NCI-H2081 treated with DMSO at 0.1 percent for 48 hours (cell line): ENCODE measurements at regions not wholly inside any gene's neighbourhood (a gene's known extent, or its start where the extent isn't known, plus 50 kb on each side); places are given as distances from the start of the nearest gene placed in this dataset.

Source experiments
- DNase-seq: peaks from one replicate; lab custom pipeline; 2025; lab: John Stamatoyannopoulos, UW

DNA sequence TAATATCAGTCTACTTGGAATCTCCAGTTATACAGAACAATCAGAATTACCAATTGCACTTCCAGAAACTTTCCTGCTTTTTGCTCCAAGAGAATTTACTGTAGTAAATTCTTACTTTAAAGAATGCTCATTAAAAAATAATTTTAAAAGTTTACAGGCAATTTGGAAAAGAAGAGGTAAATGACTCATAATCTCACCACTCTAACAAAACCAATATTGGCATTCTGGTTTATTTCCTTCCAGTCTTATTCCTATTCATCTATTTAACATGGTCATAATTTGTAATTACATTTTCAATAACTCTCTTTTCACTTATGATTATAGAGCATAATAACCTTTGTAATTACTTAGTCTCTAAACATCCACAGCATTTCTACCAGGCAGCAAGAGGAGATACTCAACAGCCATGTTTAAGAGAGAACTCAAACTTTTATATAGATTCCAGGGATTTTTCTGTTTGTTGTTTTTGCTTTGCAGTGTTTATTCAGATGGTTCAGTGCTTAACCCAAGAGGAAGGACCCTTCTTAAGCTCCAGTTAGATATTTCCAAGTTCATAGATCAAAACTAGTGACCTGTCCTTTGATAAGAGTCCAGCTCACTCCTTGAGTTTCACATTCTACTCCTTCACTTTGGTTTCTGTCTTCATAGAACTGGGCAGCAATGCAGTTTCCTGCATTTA, 464.7 kb downstream of the TXNL1 start:
- DNase-seq: no peak

DNA sequence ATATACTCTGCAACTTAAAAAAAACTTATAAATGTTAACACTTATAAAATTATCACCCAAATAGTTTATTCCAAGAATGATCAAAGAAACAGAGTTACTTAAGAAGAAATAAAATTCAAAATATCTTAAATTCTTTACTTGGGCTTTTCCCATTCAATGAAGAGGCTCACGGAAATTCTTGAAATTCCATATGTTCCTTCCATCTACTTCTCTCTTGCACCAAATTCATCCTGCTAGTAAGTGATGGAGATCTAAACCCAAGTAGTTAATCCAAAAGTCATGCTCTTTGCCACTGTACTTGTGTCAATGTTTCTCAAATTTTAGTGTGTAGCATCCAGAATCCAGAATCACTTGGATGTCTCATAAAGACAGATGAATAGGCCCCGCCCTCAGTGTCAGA, 465.9 kb downstream of the TXNL1 start:
- DNase-seq: no peak

DNA sequence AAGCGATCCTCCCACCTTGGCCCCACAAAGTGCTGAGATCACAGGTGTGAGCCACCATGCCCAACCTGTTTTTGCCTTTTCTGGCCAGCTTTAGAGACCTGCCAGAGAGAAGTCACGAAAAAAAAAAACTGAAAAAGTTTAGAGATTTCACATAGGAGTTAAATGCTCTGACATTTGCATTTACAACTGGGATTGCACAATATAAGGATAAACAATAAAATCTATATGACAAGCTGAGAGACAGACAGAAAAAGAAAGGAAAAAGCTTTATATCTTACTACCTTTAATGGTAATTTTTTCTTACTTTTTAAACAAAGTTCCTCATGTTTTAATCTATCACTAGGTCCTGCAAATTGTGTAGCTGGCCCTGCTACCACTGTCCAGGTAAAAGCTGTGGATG, 466.5 kb downstream of the TXNL1 start:
- no peak for DNase-seq

DNA sequence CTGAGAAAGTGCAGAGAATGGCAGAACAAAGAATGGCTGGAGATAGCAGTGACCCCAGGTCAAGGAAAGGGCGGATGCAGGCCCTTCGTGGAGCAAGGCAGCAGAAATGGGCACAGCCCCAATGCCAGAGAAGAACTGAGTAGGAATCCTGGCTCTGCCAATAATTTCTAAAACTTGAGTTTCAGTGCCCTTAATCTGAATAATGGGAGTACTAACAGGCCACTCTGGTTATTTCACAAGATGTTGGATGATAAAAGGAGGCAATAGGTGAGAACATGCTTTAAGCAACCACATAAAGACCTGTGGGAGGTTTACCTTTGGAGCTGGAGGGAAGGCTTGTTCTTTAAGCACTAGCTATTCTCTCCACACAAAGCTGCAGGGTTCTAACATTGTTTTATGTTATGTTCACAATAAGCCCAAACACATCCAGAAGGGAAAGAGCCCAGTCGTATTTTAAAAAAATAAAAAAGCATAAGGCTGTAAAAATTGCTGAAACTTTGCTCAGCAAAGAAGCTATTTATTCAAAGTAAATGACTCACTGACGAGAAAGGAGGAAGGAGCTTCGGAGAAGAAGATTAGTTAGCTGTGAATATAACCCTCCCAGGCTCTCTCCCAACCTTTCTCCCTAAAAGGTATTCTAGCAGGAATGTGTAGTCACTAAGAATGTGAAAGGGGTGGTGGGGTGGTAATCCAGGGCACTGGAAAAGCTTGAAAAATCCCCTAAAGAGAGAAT, 470.2 kb downstream of the TXNL1 start:
- no peak for DNase-seq

- DNase-seq: no peak
Measured at GRCh38 chr18:56167366-56167765, 471.0 kb downstream of the TXNL1 start.

GRCh38 chr18:56166914-56167313, 471.5 kb downstream of the TXNL1 start:
- DNase-seq: no peak

- DNase-seq: no peak
Measured at GRCh38 chr18:56165601-56166355, 472.6 kb downstream of the TXNL1 start.

DNA sequence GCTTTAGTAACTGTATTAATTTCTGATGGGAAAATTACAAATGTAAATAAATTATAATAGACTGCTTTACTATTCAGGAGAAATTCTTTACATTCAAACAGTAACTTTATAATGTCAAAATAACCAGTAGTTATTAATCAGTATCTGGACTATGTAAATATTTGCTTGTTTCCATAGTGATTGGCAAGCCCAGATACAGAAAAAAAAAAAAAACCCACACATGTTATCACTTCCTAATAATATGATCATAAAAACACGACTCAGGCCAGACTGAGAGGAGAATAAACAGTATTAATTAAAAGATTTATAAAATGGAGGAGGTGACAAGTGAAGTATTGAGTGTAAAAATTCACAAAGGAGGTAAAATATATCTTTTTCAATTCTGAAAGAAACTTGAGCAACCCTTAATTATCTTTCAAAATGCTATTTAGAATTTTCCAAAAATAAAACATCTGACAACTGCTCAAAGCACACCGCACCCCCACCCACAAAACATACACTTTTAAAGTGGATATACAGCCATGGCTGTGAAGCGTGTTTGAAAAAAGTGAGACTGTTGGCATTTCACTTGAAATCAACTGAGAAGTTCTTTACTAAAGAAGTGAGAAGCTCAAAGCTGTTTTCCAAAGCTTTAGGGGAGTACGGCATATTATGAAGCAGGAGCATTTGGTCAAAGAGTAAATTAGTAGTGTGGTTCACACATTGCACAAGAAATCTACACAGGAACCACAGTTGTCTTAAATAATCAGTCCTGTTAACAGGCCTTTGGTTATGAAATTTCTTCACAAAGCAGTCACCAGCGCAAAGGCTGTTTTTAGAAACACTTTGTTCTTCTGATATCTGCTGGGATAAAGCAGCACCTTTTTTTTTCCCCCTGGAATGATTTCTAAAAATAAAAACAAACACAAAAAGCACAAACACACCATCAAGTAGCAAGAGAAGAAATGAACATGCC, 475.8 kb downstream of the TXNL1 start:
- DNase-seq: no peak

DNA sequence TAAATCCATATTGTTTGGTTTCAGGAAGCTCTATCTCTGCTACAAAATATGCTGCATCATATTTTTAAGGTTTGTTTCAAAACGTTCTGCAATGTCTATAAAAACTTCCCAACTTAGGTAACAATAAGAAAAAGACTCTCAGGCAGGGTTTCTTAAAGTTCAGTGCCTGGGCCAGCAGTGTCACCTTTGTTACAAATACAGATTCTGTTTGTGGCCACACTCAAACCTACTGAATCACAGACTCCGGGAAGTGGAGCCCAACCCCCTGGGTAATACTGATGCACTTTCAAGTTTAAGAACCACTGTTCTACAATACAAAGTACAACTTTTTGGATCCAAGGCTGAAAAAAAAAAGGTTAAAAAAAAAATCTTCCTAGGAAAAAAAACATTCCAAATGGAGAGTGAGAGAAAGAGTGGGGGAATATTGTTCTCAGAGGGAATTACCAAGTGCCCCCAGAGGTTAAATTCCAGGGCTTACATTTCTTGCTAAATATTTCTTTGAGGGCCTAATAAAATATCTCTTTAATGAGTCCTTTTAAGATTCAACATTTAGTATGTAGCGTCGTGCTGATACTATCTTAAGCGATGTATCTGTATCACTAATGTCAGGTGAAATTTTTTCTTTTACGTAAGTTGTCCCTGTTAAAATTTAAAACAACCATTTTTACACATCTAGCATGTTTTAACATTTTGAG, 476.7 kb downstream of the TXNL1 start:
- DNase-seq: no peak

- DNase-seq: no peak
Measured at GRCh38 chr18:56158676-56159075, 479.7 kb downstream of the TXNL1 start.

DNA sequence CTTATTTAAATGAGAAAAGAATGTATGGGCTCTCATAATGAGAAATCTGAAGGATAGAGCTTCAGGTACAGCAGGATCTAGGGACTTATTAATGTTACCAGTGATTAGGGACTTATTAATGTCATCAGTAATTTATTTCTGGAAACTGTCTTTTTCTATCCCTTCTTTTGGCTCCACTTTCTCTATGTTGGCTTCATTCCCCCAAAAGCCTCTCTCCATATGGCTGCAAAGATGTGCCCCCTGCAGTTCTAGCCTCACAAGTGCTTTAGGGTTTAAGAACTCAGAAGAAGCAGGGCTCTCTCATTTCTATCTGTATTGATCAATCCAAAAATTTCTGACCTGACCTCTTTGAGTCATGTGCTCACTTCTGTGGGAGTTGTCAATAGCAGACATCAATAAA, 480.9 kb downstream of the TXNL1 start:
- no peak for DNase-seq

DNA sequence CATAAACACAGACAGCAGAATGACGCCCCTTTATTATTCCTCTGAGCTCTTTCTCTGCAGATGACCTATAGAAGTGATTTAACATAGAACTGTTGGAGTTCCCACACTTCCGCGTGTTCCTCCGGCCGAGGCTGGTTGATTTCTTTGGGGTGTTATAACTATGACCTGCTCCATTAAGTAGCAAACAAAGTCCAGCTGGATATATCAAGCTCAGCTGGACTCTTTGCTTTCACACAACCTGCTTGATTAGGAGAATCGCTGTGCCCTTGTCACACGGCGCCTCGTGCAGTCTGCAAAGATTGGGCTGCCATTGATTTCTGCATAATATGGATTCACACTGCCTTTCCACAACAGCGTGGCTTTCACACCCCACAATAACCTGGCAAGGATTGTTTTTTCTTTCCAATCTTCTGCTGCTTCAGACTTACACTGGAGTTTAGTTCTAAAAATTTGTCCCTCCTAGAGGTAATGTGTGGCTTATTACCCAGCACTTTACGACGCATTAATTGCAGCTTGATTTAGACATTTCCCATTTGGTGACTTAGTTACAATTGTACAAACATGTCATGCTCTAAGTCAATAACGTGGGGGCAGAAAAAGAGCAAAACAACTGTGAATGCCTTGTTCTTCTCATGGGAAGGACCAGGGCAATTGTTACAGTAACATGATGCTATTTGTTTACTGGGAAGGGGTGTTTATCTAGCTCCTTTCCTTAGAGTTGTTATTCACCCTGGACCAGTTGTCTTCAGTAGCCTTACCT, 485.7 kb downstream of the TXNL1 start:
- DNase-seq: no peak

- no peak for DNase-seq
Measured at GRCh38 chr18:56148373-56148772, 490.0 kb downstream of the TXNL1 start.

DNA sequence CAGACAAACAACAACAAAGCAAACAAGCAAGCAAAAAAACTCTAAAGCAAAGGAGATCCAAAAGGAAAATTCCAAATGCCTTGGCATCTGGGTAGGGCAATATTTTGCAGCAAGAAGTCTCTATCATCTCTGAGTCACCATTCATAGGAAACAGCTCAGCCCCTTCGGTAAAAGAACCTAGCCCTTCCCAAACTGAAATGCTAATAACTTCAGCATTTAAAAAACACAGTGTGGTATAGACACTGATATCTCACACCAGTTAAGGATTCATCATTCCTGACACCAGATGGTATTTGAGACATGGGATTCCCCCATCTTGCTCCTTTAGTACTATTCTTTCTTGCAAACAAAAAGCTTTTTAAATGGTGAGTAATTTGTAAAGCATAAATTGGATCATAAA, 491.8 kb downstream of the TXNL1 start:
- no peak for DNase-seq

DNA sequence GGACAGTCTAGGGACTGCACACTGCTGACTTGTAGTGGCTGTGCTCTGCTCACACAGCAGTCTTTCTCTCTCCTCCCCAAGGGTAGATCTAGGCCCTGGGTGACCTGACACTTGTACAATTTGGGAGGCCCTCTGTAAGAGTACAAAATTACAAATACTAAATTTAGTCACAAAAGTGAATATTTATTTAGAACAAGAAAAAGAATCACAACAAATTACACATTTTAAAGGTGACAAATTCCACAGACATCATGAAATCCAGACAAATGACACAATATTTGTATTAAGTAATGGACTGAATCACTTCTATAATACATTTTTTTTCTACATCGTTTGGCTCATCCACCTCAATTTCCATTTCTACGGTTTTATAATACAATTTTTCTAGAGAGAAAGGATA, 496.4 kb downstream of the TXNL1 start:
- no peak for DNase-seq

GRCh38 chr18:56139792-56140254, 498.6 kb downstream of the TXNL1 start:
- DNase-seq: no peak

- no peak for DNase-seq
Measured at GRCh38 chr18:56139372-56139771, 499.0 kb downstream of the TXNL1 start.

- DNase-seq: no peak
Measured at GRCh38 chr18:56136105-56136504, 502.3 kb downstream of the TXNL1 start.

GRCh38 chr18:56130481-56130880, 507.9 kb downstream of the TXNL1 start:
- no peak for DNase-seq

GRCh38 chr18:56128153-56128791, 510.1 kb downstream of the TXNL1 start:
- no peak for DNase-seq
